IPS DF 19.7 (cell line): ENCODE measurements at regions not wholly inside any gene's neighbourhood (a gene's known extent, or its start where the extent isn't known, plus 50 kb on each side); places are given as distances from the start of the nearest gene placed in this dataset.
"Not testable (repeated sequence)": the region's sequence is repeated elsewhere in the genome, so short reads cannot be mapped to it uniquely, and the experiment has no call there.

Experiments
- DNase-seq: peaks from one replicate; pipeline ENCODE4 v3.0.0-alpha.2; 2013; ENCODE audit warnings: low read depth, low spot score

DNA sequence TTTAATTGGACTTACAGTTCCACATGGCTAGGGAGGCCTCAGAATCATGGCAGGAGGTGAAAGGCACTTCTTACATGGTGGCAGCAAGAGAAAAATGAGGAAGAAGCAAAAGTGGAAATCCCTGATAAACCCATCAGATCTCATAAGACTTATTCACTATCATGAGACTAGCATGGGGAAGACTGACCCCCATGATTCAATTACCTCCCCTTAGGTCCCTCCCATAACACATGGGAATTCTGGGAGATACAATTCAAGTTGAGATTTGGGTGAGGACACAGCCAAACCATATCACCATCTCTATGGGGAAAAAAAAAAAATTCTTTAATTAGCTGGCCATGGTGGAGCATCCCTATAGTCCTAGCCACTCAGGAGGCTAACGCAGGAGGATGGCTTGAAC, 53.9 kb upstream of the LPAR1 start:
- DNase-seq = not testable (repeated sequence)
